ENCODE measurements at regions not wholly inside any gene's neighbourhood (a gene's known extent, or its start where the extent isn't known, plus 50 kb on each side); places are given as distances from the start of the nearest gene placed in this dataset.
"Not testable (repeated sequence)": the region's sequence is repeated elsewhere in the genome, so short reads cannot be mapped to it uniquely, and the experiment has no call there.

DNA sequence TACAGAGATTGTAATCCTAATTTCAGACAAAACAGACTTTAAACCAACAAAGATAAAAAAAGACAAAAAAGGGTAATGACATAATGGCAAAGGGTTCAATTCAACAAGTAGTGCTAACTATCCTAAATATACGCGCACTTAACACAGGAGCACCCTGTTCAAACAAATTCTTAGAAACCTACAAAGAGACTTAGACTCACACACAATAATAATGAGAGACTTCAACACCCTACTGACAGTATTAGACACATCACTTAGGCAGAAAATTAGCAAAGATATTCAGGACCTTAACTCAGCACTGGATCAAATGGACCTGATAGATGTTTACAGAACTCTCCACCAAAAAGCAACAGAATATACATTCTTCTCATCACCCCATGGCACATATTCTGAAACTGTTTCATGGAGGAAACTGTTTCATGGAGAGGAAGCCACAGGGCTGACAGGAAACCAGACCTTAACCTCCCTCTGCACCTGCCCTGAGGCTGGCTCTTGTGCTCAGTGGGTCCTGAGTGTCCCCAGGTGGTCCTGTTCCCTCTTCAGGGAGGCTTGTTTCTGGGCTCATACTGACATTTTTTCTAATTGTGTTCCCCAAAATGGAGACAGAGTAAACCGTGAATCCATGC, 54.7 kb downstream of the OR4M2 start:
- H3K9me3 ChIP-seq (ENCODE audit: control insufficient read depth in 2 of 2, low read length in 2 of 2), result not testable (repeated sequence)

DNA sequence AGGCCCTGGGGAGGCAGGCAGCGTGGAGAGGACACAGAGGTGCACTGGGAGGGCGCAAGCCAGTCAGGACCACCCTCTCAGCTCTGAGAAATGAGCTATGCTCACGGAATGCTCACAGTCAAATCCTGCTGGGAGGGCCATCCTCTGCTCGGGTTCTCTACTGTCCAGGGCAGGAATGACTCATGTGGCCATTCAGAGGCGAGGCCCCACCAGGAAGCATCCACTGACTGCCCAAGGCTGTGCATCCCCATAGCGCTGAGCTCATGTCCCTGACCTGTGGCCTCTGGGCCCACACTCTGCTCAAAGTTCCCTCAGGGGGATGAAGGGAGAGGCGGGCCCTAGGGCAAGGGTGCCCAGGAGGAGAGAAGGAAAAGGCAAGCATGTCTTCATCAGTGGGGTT, 57.2 kb downstream of the OR4M2 start:
- not testable (repeated sequence) for H3K9me3 Mint-ChIP-seq; H3K4me3 Mint-ChIP-seq; H3K4me1 Mint-ChIP-seq; H3K4me1 ChIP-seq (ENCODE audit: control insufficient read depth, insufficient read depth, low read length, poor library complexity, severe bottlenecking); H3K27me3 ChIP-seq (ENCODE audit: control insufficient read depth, insufficient read depth, low read length); H3K9me3 ChIP-seq (ENCODE audit: control insufficient read depth in 2 of 2, low read length in 2 of 2); H3K27ac Mint-ChIP-seq; H3K27me3 Mint-ChIP-seq; ATAC-seq (ENCODE audit: low read depth in 2 of 2); H3K36me3 Mint-ChIP-seq; H3K36me3 ChIP-seq (ENCODE audit: control insufficient read depth, insufficient read depth, low read length); DNase-seq; H3K27ac ChIP-seq (ENCODE audit: insufficient read depth, low read length, poor library complexity, severe bottlenecking); H3K4me3 ChIP-seq (ENCODE audit: low read depth, low read length)

More for the DNA sequence above, 54.7 kb downstream of the OR4M2 start:
- H3K27me3 ChIP-seq (ENCODE audit: control insufficient read depth, insufficient read depth, low read length); H3K4me1 Mint-ChIP-seq; H3K4me3 ChIP-seq (ENCODE audit: low read depth, low read length); H3K27ac ChIP-seq (ENCODE audit: insufficient read depth, low read length, poor library complexity, severe bottlenecking); H3K27me3 Mint-ChIP-seq; H3K36me3 ChIP-seq (ENCODE audit: control insufficient read depth, insufficient read depth, low read length); H3K36me3 Mint-ChIP-seq; H3K4me1 ChIP-seq (ENCODE audit: control insufficient read depth, insufficient read depth, low read length, poor library complexity, severe bottlenecking); H3K4me3 Mint-ChIP-seq; H3K27ac Mint-ChIP-seq; H3K9me3 Mint-ChIP-seq; DNase-seq: not testable (repeated sequence)
- peak; percentile 81 to 83 for ATAC-seq (ENCODE audit: low read depth in 2 of 2)

DNA sequence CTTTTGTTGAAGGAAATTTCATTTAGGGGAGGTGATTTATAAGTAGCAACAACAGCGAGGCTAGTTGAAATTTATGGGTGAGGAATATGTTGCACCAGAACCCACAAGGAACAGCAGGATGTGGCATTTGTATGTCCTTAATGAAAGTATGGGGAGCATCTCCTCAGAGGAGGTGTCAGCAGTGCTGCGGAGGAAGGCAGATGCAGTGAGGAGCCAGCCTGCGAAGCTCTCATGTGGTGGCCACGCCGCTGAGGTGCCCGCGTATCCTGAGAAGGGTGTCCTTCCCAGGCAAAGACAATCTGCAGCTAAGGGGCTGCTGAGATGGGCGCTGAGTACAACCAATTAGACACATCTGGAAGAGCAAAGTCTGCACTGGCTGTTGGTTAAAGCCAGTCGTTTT, 60.8 kb downstream of the OR4M2 start:
- not testable (repeated sequence) for H3K36me3 Mint-ChIP-seq; H3K4me3 Mint-ChIP-seq; H3K4me1 Mint-ChIP-seq; H3K27me3 ChIP-seq (ENCODE audit: control insufficient read depth, insufficient read depth, low read length); H3K27ac ChIP-seq (ENCODE audit: insufficient read depth, low read length, poor library complexity, severe bottlenecking); ATAC-seq (ENCODE audit: low read depth in 2 of 2); H3K4me1 ChIP-seq (ENCODE audit: control insufficient read depth, insufficient read depth, low read length, poor library complexity, severe bottlenecking); DNase-seq; H3K36me3 ChIP-seq (ENCODE audit: control insufficient read depth, insufficient read depth, low read length); H3K4me3 ChIP-seq (ENCODE audit: low read depth, low read length); H3K9me3 Mint-ChIP-seq; H3K27ac Mint-ChIP-seq; H3K9me3 ChIP-seq (ENCODE audit: control insufficient read depth in 2 of 2, low read length in 2 of 2); H3K27me3 Mint-ChIP-seq

DNA sequence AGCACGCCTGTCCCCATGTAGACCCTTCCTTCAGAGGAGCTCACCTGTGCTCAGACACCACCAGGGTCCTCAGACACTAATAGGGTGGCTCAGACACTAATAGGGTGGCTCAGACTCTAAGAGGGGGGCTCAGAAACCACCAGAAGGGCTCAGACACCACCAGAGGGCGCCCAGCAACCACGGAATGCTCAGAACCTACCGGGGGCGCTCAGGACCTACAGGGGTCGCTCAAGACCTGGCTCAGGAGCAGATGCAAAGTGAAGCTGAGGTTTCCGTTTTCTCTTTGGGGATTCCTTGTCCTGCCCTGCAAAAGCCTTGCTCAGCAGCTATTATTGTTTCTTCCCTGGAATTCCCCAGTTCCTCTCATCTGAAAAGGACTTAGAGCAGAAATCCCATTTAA, 67.8 kb downstream of the OR4M2 start:
- DNase-seq; H3K9me3 ChIP-seq (ENCODE audit: control insufficient read depth in 2 of 2, low read length in 2 of 2); H3K27ac Mint-ChIP-seq; H3K27me3 ChIP-seq (ENCODE audit: control insufficient read depth, insufficient read depth, low read length); H3K27ac ChIP-seq (ENCODE audit: insufficient read depth, low read length, poor library complexity, severe bottlenecking); H3K4me1 Mint-ChIP-seq; H3K36me3 ChIP-seq (ENCODE audit: control insufficient read depth, insufficient read depth, low read length); H3K4me1 ChIP-seq (ENCODE audit: control insufficient read depth, insufficient read depth, low read length, poor library complexity, severe bottlenecking); H3K9me3 Mint-ChIP-seq; H3K4me3 ChIP-seq (ENCODE audit: low read depth, low read length); H3K4me3 Mint-ChIP-seq; H3K36me3 Mint-ChIP-seq; H3K27me3 Mint-ChIP-seq: not testable (repeated sequence)
- peak; percentile 87 to 92 for ATAC-seq (ENCODE audit: low read depth in 2 of 2)

GRCh38 chr15:22158243-22158642, 77.9 kb downstream of the OR4M2 start:
- DNase-seq; H3K4me3 ChIP-seq (ENCODE audit: low read depth, low read length); H3K4me3 Mint-ChIP-seq; H3K27ac ChIP-seq (ENCODE audit: insufficient read depth, low read length, poor library complexity, severe bottlenecking); H3K9me3 ChIP-seq (ENCODE audit: control insufficient read depth in 2 of 2, low read length in 2 of 2); H3K4me1 ChIP-seq (ENCODE audit: control insufficient read depth, insufficient read depth, low read length, poor library complexity, severe bottlenecking); H3K4me1 Mint-ChIP-seq; H3K27ac Mint-ChIP-seq; H3K27me3 ChIP-seq (ENCODE audit: control insufficient read depth, insufficient read depth, low read length); H3K27me3 Mint-ChIP-seq; H3K9me3 Mint-ChIP-seq; H3K36me3 Mint-ChIP-seq; H3K36me3 ChIP-seq (ENCODE audit: control insufficient read depth, insufficient read depth, low read length); ATAC-seq (ENCODE audit: low read depth in 2 of 2): not testable (repeated sequence)

- ATAC-seq (ENCODE audit: low read depth in 2 of 2), result peak; percentile 52 to 61
- H3K27me3 Mint-ChIP-seq; DNase-seq; H3K36me3 ChIP-seq (ENCODE audit: control insufficient read depth, insufficient read depth, low read length); H3K27ac ChIP-seq (ENCODE audit: insufficient read depth, low read length, poor library complexity, severe bottlenecking); H3K4me1 ChIP-seq (ENCODE audit: control insufficient read depth, insufficient read depth, low read length, poor library complexity, severe bottlenecking); H3K9me3 Mint-ChIP-seq; H3K4me1 Mint-ChIP-seq; H3K4me3 Mint-ChIP-seq; H3K9me3 ChIP-seq (ENCODE audit: control insufficient read depth in 2 of 2, low read length in 2 of 2); H3K4me3 ChIP-seq (ENCODE audit: low read depth, low read length); H3K36me3 Mint-ChIP-seq; H3K27ac Mint-ChIP-seq; H3K27me3 ChIP-seq (ENCODE audit: control insufficient read depth, insufficient read depth, low read length): not testable (repeated sequence)
Measured at GRCh38 chr15:22160283-22160682, 80.0 kb downstream of the OR4M2 start.

DNA sequence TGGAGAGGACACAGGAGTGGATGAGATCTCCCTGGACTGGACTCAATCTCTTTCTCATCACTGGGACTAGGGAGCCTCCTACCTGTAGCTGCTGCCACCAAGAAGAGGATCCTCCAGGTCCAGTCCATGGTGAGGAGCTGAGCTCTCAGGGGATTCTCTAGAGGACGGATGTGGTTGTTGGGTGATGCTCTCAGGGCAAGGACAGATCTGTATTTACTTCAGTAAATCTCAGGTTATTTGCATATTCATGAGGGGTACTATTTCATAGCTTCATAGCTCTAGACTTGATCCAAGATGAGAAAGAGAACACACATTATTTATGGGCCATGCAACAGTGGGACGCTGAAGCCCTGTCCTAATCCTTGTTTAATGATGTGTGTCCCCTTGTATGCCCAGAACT, 80.4 kb downstream of the OR4M2 start:
- H3K27me3 Mint-ChIP-seq; H3K27ac ChIP-seq (ENCODE audit: insufficient read depth, low read length, poor library complexity, severe bottlenecking); H3K36me3 Mint-ChIP-seq: not testable (repeated sequence)

DNA sequence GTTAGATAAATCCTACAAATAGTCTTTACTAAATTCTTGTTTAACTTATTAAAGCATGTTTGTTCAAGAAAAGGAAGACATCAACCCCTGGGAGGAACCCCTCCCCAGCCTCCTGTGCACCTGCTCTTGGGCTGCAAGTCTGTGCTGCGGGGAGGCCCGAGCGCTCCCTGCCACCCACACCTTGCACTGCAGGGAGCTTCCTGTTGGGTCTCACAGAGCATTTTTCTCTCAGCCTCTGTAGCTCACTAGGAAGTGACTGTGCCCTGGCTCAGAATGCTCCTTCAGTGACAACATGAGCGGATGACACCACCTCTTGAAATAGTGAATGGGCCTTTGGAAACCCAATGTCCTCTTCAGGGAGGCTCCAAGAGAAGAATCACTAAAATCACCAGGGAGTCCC, 81.1 kb downstream of the OR4M2 start:
- H3K36me3 Mint-ChIP-seq; H3K4me1 ChIP-seq (ENCODE audit: control insufficient read depth, insufficient read depth, low read length, poor library complexity, severe bottlenecking); H3K4me3 ChIP-seq (ENCODE audit: low read depth, low read length); H3K36me3 ChIP-seq (ENCODE audit: control insufficient read depth, insufficient read depth, low read length); H3K27me3 Mint-ChIP-seq; H3K27me3 ChIP-seq (ENCODE audit: control insufficient read depth, insufficient read depth, low read length); H3K4me1 Mint-ChIP-seq; H3K27ac Mint-ChIP-seq; H3K4me3 Mint-ChIP-seq; H3K9me3 Mint-ChIP-seq; DNase-seq; H3K9me3 ChIP-seq (ENCODE audit: control insufficient read depth in 2 of 2, low read length in 2 of 2); H3K27ac ChIP-seq (ENCODE audit: insufficient read depth, low read length, poor library complexity, severe bottlenecking): not testable (repeated sequence)
- peak; percentile 70 to 74 for ATAC-seq (ENCODE audit: low read depth in 2 of 2)

More for the DNA sequence above, 80.4 kb downstream of the OR4M2 start:
- not testable (repeated sequence) for H3K4me3 ChIP-seq (ENCODE audit: low read depth, low read length); H3K27ac Mint-ChIP-seq; H3K9me3 ChIP-seq (ENCODE audit: control insufficient read depth in 2 of 2, low read length in 2 of 2); H3K27me3 ChIP-seq (ENCODE audit: control insufficient read depth, insufficient read depth, low read length); H3K4me1 Mint-ChIP-seq; H3K9me3 Mint-ChIP-seq; H3K36me3 ChIP-seq (ENCODE audit: control insufficient read depth, insufficient read depth, low read length); H3K4me3 Mint-ChIP-seq; H3K4me1 ChIP-seq (ENCODE audit: control insufficient read depth, insufficient read depth, low read length, poor library complexity, severe bottlenecking); DNase-seq
- peak; percentile 60 to 61 for ATAC-seq (ENCODE audit: low read depth in 2 of 2)

Measured in CD4-positive, CD25-positive, alpha-beta regulatory T cell (primary cell).